ENCODE measurements at regions not wholly inside any gene's neighbourhood (a gene's known extent, or its start where the extent isn't known, plus 50 kb on each side); places are given as distances from the start of the nearest gene placed in this dataset.

- peaks cover 0 to 8% of the 10 kb centered on the region in 2 donors for H3K27me3 Mint-ChIP-seq (ENCODE audit: low read depth in 2 of 2)
- intact Hi-C loops (cut with micrococcal nuclease), result no loop called here
- no peak for TF ChIP-seq CTCF (IDR thresholded peaks at IDR 0.05)
These were observed 212.4 kb downstream of the LRRC70 start for GRCh38 chr5:62791059-62791458.

GRCh38 chr5:62790348-62790747 is 211.7 kb downstream of the LRRC70 start:
- intact Hi-C loops (cut with micrococcal nuclease), result no loop called here
- Histone ChIP-seq H3K9me3 (ENCODE audit: control insufficient read depth, insufficient read depth, low read length) (no peaks in the 10 kb centered on the region), H3K27ac (ENCODE audit: low read length) (no peak overlapping the region), H3K36me3 (ENCODE audit: control insufficient read depth, insufficient read depth, low read length) (no peaks in the 10 kb centered on the region), H3K4me1 (ENCODE audit: control insufficient read depth, insufficient read depth, low read length) (no peaks in the 10 kb centered on the region), H3K4me3 (ENCODE audit: low read length) (no peak overlapping the region), H3K27me3 (ENCODE audit: control insufficient read depth, insufficient read depth, low read length) (no peaks in the 10 kb centered on the region)
- DNase-seq (no peak), ATAC-seq (no peak)
- Mint-ChIP-seq H3K36me3 (no peaks in the 10 kb centered on the region), H3K27ac (no peak overlapping the region), H3K9me3 (peaks cover 0 to under 1% of the 10 kb centered on the region in 2 donors), H3K27me3 (ENCODE audit: low read depth in 2 of 2) (peaks cover 0 to 8% of the 10 kb centered on the region in 2 donors), H3K4me1 (no peaks in the 10 kb centered on the region), H3K4me3 (no peak overlapping the region)
- 59% methylated on average over 1 of the region's 1 CpG for WGBS (ENCODE audit: insufficient coverage)
- no peak for TF ChIP-seq CTCF (IDR thresholded peaks at IDR 0.05)

More at GRCh38 chr5:62791059-62791458, 212.4 kb downstream of the LRRC70 start:
- no peak overlapping the region for H3K27ac ChIP-seq (ENCODE audit: low read length)
- no peaks in the 10 kb centered on the region for H3K4me1 ChIP-seq (ENCODE audit: control insufficient read depth, insufficient read depth, low read length)
- peaks cover 2 to 3% of the 10 kb centered on the region in 2 donors for H3K9me3 Mint-ChIP-seq
- no peak overlapping the region for H3K27ac Mint-ChIP-seq
- no peak overlapping the region for H3K4me3 Mint-ChIP-seq
- WGBS (ENCODE audit: insufficient coverage), result 67% methylated on average over 2 of the region's 2 CpGs
- no peaks in the 10 kb centered on the region for H3K9me3 ChIP-seq (ENCODE audit: control insufficient read depth, insufficient read depth, low read length)
- no peaks in the 10 kb centered on the region for H3K36me3 ChIP-seq (ENCODE audit: control insufficient read depth, insufficient read depth, low read length)
- no peak for ATAC-seq
- no peaks in the 10 kb centered on the region for H3K27me3 ChIP-seq (ENCODE audit: control insufficient read depth, insufficient read depth, low read length)
- no peaks in the 10 kb centered on the region for H3K4me1 Mint-ChIP-seq
- H3K36me3 Mint-ChIP-seq, result no peaks in the 10 kb centered on the region
- no peak for DNase-seq
- no peak overlapping the region for H3K4me3 ChIP-seq (ENCODE audit: low read length)

- TF ChIP-seq CTCF (IDR thresholded peaks at IDR 0.05), result no peak
- H3K27ac Mint-ChIP-seq, result no peak overlapping the region
These were observed 207.5 kb downstream of the LRRC70 start for GRCh38 chr5:62786099-62786498.

GRCh38 chr5:62785588-62785987 is 207.0 kb downstream of the LRRC70 start:
- ATAC-seq (no peak), DNase-seq (no peak)
- Histone ChIP-seq H3K4me3 (ENCODE audit: low read length) (no peak overlapping the region), H3K27me3 (ENCODE audit: control insufficient read depth, insufficient read depth, low read length) (no peaks in the 10 kb centered on the region), H3K27ac (ENCODE audit: low read length) (no peak overlapping the region), H3K4me1 (ENCODE audit: control insufficient read depth, insufficient read depth, low read length) (no peaks in the 10 kb centered on the region), H3K9me3 (ENCODE audit: control insufficient read depth, insufficient read depth, low read length) (no peaks in the 10 kb centered on the region), H3K36me3 (ENCODE audit: control insufficient read depth, insufficient read depth, low read length) (no peaks in the 10 kb centered on the region)
- no peak for TF ChIP-seq CTCF (IDR thresholded peaks at IDR 0.05)
- no peaks in the 10 kb centered on the region for H3K9me3 Mint-ChIP-seq
- over 99% methylated on average over 6 of the region's 6 CpGs for WGBS (ENCODE audit: insufficient coverage)
- H3K27me3 Mint-ChIP-seq (ENCODE audit: low read depth in 2 of 2), result peaks cover 0 to 8% of the 10 kb centered on the region in 2 donors
- no peak overlapping the region for H3K27ac Mint-ChIP-seq
- no peak overlapping the region for H3K4me3 Mint-ChIP-seq
- H3K36me3 Mint-ChIP-seq, result no peaks in the 10 kb centered on the region
- H3K4me1 Mint-ChIP-seq, result no peaks in the 10 kb centered on the region
- intact Hi-C loops (cut with micrococcal nuclease), result no loop called here

More at GRCh38 chr5:62786099-62786498, 207.5 kb downstream of the LRRC70 start:
- no peaks in the 10 kb centered on the region for H3K36me3 ChIP-seq (ENCODE audit: control insufficient read depth, insufficient read depth, low read length)
- Mint-ChIP-seq H3K36me3 (no peaks in the 10 kb centered on the region), H3K27me3 (ENCODE audit: low read depth in 2 of 2) (peaks cover 0 to 8% of the 10 kb centered on the region in 2 donors), H3K4me3 (no peak overlapping the region), H3K9me3 (no peaks in the 10 kb centered on the region), H3K4me1 (no peaks in the 10 kb centered on the region)
- intact Hi-C loops (cut with micrococcal nuclease), result no loop called here
- H3K9me3 ChIP-seq (ENCODE audit: control insufficient read depth, insufficient read depth, low read length), result no peaks in the 10 kb centered on the region
- no peak overlapping the region for H3K4me3 ChIP-seq (ENCODE audit: low read length)
- H3K4me1 ChIP-seq (ENCODE audit: control insufficient read depth, insufficient read depth, low read length), result no peaks in the 10 kb centered on the region
- 82% methylated on average over 1 of the region's 1 CpG for WGBS (ENCODE audit: insufficient coverage)
- no peak for DNase-seq
- no peaks in the 10 kb centered on the region for H3K27me3 ChIP-seq (ENCODE audit: control insufficient read depth, insufficient read depth, low read length)
- no peak for ATAC-seq
- no peak overlapping the region for H3K27ac ChIP-seq (ENCODE audit: low read length)
